GM18502 (cell line): ENCODE measurements at regions not wholly inside any gene's neighbourhood (a gene's known extent, or its start where the extent isn't known, plus 50 kb on each side); places are given as distances from the start of the nearest gene placed in this dataset.

Source experiments
- ATAC-seq: cut with Tn5 transposase; IDR thresholded peaks from one replicate; pipeline ENCODE4 v1.9.1; 2021; ENCODE audit warnings: mild to moderate bottlenecking; ENCODE audit not compliant: unreplicated experiment, poor library complexity

- no peak for ATAC-seq
These were observed 409.9 kb downstream of the BRINP1 start for GRCh38 chr9:118959366-118959765.

GRCh38 chr9:118961857-118962256, 407.4 kb downstream of the BRINP1 start:
- no peak for ATAC-seq

DNA sequence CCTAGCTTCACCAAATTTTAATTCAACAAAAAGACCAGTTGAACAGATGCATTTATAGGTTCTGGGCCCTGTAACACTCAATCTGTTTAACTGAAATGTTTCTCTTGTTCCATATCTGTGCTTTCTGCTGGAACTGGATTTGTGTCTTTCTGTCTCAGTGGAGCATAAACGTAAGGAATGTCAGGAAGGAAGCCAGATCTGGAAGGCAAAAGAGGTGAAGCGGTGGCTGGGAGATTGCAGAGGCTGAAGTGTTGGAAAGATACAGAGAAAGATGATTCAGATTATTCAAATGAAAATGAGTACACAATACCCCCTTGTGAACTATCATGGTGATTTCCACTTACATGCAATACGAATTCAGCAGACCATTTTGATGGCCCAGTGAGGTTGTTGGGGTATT, 406.8 kb downstream of the BRINP1 start:
- ATAC-seq = no peak

- ATAC-seq = no peak
These were observed 405.6 kb downstream of the BRINP1 start for GRCh38 chr9:118963674-118964073.

DNA sequence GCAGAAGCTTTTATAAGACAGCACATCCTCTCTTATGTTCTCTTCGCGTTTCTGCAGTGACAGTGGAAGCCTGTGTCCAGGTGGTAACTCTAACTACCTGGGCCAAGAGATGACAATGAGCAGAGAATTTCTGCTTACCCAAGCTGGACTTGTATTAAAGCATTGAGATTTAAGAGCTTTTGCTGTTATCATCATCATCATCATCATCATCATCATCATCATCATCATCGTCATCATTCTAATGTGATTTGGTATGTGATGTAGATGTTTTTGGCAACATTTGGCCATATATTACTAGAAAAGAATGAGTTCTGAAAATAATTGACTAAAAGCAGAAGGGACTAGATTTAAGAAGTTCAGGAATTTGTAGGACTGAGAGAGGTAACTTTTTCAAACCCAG, 401.3 kb downstream of the BRINP1 start:
- ATAC-seq = no peak

DNA sequence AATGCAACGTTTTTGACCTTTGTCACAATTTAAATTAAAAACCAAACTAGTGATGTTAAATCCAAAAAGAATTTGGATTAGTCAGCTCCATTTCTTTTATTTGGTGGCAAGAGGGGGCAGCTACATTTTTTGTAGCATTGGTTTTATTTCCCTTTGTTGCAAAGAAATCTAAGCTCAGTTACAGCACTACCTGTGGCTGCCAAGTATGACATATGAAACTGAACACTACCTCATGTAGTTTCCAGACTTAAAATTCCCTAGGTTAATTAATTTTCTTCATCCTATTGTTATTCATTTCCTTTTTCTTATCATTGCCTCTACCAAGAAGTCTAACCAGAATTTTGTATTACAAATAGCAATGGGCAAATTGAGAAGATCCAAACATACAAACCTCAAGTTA, 393.5 kb downstream of the BRINP1 start:
- ATAC-seq = no peak

DNA sequence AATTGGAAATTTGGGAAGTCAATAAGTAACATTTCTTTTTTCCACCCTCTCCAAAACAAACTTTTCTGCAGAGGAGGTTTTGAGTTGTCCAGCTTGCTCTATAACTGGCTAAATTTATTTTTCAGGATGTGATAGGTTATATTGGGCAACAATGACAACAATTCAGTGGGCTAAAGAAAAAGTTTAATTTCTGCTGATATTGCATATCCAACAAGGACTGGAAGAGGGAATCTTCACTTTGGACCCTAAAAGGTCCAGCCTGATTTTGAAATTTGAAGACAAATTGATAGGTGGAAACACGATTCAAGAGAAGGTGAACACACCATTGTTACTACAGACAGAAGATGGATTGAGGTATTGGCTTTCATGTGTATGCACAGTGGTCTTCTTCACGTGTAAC, 393.1 kb downstream of the BRINP1 start:
- ATAC-seq = no peak

- ATAC-seq = no peak
These were observed 384.6 kb downstream of the BRINP1 start for GRCh38 chr9:118984607-118985006.

DNA sequence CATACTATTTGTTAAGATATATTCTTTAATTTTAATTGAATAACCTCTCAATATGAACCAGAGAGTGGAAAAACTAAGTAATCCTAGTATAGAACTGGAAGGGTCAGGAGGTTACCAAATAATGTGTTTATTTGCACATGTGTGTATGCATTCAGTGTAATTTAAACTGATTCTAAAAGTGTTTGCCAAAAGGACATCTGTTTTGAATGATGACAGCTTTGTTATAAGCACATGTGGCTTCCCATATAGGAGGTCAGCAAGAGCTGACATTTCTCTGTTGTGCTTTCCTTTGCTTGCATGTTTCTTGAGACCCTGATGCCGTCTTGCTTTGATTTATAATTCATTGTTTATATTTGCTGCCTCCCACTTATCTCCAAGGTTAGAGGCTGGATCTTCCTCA, 383.4 kb downstream of the BRINP1 start:
- ATAC-seq = no peak

GRCh38 chr9:118987167-118987566, 382.1 kb downstream of the BRINP1 start:
- ATAC-seq = no peak

GRCh38 chr9:118990949-118991348, 378.3 kb downstream of the BRINP1 start:
- ATAC-seq = no peak

- ATAC-seq = no peak
These were observed 377.6 kb downstream of the BRINP1 start for GRCh38 chr9:118991366-118992285.

DNA sequence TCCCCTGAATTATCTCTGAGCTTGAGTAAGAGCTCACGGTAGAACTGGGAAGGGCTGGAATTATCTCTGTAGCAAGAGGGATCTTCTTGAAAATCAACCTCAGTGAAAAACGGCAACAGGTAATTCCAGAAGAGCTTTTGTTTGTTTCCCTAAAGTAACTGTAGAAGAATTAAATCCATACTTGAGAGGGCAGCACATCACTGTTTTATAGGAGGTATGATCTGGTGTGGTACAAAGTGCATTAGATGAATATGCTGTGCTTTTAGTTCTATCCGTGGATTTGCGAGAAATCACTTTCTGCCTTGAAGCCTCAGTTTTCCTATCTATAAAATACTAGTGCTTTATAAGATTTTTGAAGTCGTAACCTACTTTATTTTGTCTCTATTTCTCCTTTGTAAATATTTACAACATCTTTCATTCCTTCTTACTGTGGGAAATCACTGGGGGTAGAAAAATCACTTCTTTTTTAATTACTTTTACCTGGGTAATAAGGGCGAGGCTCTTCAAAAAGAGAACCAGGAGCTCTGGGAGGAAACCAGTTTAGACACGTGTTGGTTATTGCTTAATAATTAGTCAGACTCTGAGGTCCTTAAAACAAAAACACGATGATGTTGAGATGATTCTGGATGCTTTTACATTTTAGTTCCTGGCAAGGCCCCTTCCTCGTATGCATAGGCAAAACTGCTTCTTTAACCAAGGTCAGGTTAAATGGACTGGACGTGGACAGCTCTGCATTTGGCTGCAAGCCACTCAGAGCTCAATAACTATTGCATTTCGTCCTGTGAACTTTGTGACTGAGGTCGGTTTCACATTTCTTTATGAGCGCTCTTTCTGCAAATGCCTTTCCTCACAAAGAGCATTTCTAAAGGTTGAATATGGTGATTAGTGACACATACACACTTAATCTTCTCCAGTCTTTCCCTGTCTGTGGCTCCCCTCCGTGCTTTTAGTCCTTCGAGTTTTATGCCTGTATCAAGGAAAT, 376.1 kb downstream of the BRINP1 start:
- no peak for ATAC-seq

DNA sequence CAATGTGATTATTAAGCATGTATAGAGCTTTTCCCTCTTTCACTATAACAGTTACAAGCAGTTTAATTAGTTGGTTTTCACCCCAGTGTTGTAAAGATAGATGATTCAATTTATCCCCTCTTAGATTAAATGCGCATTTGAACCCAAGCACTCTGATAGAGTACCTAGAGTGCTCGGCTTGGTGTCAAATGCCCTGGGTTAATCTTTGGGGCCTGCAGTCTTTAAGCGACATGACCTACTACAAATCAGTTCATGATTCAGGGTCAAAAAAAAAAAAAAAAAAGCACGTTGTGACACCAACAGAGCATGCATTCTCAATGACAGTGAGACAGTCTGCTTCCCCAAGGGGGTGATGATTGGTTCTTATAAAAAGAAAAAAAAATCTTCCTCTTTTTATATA, 375.3 kb downstream of the BRINP1 start:
- no peak for ATAC-seq

DNA sequence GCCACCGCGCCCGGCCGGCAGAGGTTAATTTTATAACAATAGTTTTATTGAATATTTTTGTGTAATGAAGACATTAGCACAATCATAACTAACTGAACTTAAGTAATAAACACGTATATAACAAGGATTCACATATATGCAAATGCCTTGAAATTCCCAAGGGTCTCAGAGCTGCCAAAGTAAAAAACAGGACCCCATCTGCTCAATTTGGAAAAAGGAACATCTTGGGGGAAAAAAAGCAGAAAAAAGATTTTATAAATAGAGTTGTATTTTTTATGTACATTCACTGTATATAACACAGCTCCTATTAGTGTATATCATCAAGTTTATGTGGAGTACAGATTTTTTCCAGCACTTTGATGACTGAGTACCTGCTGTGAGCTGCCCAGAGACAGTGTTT, 366.7 kb downstream of the BRINP1 start:
- ATAC-seq = no peak

DNA sequence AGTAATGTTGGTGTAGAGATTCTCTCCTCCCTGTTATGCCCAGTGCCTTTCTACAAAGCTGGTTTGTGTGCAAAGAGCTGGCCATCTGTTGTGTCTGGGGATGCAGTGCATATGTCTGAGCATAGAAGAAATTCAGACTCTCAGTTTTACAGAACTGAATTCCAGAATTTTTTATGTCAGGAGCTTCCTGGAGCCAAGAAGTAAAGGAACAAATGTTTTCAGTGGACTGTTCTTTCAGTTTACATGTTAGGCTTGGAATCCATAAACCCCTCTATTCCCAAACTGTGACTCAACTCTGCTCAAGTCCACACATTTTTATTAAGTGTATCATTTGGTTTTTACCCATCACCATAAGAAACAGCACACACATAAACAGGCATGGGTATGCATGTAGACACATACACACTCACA, 366.0 kb downstream of the BRINP1 start:
- ATAC-seq = no peak

DNA sequence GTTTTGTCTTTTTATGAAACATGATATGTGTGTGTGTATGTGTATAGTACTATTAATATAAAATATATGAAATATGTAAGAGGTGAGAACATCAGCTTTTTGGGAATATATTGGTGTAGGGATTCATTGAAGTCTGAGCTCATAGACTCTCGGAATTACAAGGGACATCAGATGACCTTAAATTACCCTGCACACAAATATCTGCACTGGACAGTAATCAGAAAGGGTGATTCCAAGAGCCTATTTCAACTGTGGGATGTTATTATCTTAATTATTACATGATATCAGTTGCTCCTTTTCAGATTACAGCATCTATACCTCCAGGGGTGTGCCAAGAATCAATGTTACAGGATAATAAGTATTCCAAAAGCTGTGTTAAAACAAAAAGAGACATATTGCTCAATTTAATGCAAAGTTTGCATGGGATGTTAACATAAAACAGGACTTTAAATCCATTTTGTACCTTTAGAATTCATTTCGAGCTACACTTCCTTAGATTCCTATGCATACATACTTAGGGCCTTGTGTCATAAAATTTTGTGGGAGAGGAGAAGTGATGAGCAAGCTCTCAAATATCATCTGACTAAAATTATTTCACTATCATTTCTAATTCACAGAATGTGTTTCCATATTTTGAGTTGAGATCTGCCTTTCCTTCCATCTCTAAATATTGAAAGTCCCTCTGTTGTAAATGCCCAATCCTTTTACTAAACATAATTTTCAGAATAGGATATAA, 365.2 kb downstream of the BRINP1 start:
- ATAC-seq = no peak

DNA sequence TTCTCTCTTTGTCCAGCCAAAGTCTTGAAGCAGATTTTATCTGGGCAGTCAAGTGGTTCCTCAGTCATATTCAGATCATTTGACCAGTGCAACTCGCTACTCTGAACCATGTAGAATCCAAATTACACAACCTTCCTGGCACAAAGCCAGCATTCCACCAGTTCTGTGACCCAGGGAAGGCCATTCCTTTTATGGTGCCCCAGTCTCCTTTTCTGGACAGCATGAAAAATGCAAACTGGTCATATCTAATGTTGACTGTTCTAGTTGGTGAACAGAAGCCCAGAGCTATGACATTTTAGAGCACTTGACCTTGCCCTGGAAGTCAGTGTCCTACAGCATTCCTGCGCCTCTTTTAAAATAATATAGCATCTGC, 364.6 kb downstream of the BRINP1 start:
- no peak for ATAC-seq

DNA sequence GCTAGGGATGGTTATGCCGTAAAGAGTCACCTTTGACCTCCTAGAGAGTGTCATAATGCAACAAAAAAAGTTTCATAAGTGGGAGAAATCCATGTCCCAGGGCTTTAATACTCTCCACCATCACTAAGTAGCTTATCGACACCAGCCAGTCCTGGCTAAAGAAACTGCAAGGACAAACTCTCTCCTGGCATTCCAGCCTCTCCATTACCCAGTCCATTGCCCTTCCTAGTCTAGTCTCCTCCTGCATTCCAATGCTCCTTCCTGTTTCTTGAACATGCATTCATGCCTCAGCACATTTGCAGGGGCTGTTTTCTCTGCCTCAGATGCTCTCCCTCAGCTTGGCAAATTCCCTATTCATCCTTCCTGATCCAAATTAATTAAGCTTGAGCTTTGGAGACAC, 364.1 kb downstream of the BRINP1 start:
- ATAC-seq = no peak

DNA sequence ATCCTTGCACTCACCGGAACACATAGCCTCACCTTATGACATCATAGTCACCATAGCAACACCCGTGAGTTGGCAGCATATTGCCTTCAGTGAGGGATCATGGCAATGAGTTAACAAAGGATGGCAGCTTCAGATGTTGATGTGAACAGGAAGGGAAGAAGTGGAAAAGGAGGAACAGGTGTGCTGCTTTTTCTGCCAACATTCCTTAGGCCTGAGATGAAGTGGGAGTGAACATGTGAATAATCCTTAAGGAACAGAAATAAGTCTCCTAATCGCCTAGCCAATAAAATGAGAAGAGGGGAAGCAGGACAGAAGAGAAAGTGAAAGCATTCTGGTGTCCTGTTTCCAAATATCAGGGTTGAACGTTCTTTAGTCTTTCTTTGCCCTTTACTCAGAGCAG, 360.0 kb downstream of the BRINP1 start:
- ATAC-seq = no peak

- no peak for ATAC-seq
These were observed 349.0 kb downstream of the BRINP1 start for GRCh38 chr9:119020284-119020683.
